ENCODE measurements at regions not wholly inside any gene's neighbourhood (a gene's known extent, or its start where the extent isn't known, plus 50 kb on each side); places are given as distances from the start of the nearest gene placed in this dataset.

- peak; percentile 22 for DNase-seq (ENCODE audit: low spot score)
These were observed 156.3 kb downstream of the SLC16A9 start for GRCh38 chr10:59553162-59553900.

GRCh38 chr10:59550061-59550460 lies 159.6 kb downstream of the SLC16A9 start:
- DNase-seq (ENCODE audit: low spot score): no peak

GRCh38 chr10:59538623-59539022 lies 171.0 kb downstream of the SLC16A9 start:
- no peak for DNase-seq (ENCODE audit: low spot score)

DNA sequence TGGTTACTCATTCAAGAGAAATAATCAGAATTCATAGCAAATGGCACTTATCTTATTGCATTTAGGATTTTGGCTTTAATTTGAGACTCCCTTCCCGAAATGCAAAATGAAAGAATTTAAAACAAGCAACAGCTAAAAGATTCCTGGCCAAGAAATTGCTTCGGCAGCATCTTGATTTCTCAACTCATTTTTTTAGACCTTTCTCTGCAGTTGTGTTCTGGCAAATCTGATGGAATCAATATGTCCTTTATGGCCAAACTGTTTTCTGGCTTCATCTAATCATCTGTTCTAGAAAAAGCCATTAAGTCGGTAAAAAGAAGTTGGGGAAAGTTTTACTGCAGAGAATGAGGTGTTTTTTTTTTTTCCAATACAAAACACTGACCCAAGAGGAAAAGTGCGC lies 172.1 kb downstream of the SLC16A9 start:
- no peak for DNase-seq (ENCODE audit: low spot score)

GRCh38 chr10:59536167-59537014 lies 173.3 kb downstream of the SLC16A9 start:
- DNase-seq (ENCODE audit: low spot score): no peak

GRCh38 chr10:59524348-59524747 lies 162.0 kb upstream of the FAM13C start:
- DNase-seq (ENCODE audit: low spot score): no peak

DNA sequence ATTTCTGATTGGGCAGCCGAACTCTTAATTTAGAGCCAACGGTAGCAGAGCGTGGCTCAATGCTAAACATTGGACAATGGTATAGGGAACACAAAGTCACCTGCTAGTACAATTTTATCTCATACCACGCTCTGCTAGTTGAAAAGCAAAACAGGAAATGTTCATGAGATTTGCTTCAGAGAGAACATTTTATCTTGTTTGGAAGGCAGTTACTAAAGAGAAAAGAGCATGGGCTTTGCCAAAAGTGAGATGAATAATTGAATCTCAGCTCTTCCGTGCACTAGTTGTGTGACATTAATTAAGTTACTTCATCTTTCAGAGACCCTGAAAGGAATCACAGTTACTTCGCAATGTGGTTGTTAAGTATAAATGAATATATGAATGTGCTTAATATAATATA lies 161.5 kb upstream of the FAM13C start:
- no peak for DNase-seq (ENCODE audit: low spot score)

DNA sequence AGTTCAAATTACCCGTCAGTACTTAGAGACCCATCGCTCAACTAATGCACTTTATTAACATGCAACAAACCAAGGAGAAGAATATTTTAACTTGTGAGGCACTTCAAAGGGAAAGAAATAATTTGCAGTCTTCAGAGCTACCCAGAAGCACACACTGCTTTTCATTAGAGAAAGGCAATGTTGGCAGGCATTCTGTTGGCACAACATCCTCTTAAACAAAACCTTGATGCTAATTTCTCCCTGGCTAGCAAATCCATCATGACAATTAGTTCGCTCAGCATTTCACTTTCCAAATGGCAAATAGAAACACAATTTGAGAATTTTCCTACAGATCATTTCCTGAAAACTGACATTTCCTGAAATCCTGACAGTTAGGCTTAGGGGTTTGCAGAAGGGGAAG lies 155.6 kb upstream of the FAM13C start:
- peak; percentile 81 for DNase-seq (ENCODE audit: low spot score)

GRCh38 chr10:59517341-59517899 lies 155.1 kb upstream of the FAM13C start:
- DNase-seq (ENCODE audit: low spot score): no peak

GRCh38 chr10:59513558-59513957 lies 151.2 kb upstream of the FAM13C start:
- DNase-seq (ENCODE audit: low spot score): no peak

- no peak for DNase-seq (ENCODE audit: low spot score)
These were observed 150.6 kb upstream of the FAM13C start for GRCh38 chr10:59512951-59513350.

DNA sequence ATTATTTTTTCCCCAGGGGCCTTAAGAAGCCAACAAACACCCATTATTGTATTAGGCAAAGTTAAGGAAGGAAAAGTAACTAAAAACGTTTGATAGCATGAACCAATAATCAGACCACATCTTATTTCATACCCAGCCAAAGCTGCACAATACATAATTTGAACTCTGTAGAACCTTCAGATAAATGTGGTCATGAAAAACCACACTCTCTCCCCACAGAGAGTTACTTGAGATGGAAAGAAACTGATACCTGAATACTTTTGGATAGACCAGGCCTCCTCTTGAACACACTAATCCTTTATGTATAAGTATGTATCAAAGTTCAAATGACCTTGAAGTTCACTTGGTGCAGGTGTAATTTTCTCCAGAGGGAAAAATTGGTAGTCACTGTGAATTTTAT lies 146.6 kb upstream of the FAM13C start:
- no peak for DNase-seq (ENCODE audit: low spot score)

- DNase-seq (ENCODE audit: low spot score): no peak
These were observed 145.9 kb upstream of the FAM13C start for GRCh38 chr10:59508296-59508695.

DNA sequence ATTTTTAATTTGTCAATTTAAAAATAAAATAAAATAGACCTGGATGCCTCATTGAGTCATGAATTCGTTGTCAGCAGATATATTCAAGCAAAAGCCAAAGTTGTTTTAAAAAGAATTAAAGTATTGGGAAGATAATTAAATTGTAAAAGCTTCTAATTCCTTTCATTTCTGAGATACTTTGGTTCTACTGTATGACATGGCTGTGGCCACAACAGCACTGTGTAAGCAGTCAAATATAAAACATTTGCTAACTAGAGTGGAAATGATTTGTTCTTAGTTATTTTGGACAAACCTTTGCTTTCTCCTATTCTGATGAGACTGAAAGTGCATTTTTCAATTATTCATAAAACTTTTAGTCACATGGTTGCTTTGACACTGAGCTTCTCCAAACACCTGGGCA lies 143.6 kb upstream of the FAM13C start:
- no peak for DNase-seq (ENCODE audit: low spot score)

- no peak for DNase-seq (ENCODE audit: low spot score)
These were observed 137.1 kb upstream of the FAM13C start for GRCh38 chr10:59499460-59499859.

DNA sequence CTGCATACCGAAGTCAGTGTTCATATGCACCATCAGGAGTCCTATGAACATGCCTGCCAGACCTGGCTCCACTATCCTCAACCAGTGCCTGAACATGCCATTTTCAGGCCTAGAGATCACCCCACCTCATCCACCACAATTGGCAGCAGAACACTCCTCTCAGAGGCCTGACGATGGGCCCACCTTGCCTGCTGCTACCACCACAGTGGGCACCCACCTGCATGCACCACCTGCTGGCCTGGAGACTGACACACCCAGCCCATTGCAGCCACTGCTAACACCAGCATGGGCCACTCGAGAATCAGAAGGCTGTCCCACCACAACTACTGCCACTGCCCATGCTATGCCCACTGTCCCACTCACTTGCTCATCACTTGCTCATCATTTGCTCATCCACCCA lies 130.7 kb upstream of the FAM13C start:
- DNase-seq (ENCODE audit: low spot score): no peak

DNA sequence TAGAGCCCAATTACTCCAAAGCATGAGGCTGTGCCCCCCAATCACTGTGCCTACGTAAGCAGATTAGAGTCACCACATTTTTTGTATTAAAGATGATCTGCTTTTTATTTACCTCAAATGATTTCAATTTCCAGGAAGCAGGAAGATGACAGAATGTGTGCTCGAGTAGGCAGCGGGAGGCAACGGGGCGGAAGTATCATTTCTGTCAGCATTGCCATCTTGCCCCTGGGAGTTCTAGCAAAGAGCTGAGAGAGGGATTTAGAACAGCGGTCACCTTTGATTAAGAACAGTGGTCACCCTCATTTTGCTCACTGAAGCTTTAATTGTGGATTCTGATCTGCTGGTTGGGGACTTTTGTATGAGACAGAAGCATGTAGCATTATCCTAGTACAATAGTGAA lies 117.1 kb upstream of the FAM13C start:
- DNase-seq (ENCODE audit: low spot score): no peak

GRCh38 chr10:59470570-59470969 lies 108.2 kb upstream of the FAM13C start:
- no peak for DNase-seq (ENCODE audit: low spot score)

GRCh38 chr10:59465088-59465487 lies 102.7 kb upstream of the FAM13C start:
- peak; percentile 61 for DNase-seq (ENCODE audit: low spot score)

DNA sequence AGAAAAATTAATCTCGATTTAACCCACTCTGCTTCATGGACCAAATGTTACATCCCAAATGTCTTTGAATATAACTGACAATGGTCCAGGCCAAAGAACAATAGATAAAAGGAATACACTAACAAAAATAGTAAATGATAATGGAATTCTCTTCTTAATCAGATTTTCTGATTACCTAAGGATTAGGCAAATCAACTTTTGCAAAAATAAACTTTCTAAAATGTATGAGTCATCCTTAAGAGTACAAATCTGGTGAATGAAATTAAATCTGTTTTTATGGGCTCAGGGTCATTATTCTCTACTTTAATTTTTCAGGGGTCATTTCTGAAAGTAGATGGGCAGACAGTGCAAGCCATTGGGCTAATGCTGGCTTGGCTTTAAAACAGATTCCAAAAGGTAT lies 102.1 kb upstream of the FAM13C start:
- DNase-seq (ENCODE audit: low spot score): no peak

- DNase-seq (ENCODE audit: low spot score): no peak
These were observed 101.6 kb upstream of the FAM13C start for GRCh38 chr10:59463909-59464308.

DNA sequence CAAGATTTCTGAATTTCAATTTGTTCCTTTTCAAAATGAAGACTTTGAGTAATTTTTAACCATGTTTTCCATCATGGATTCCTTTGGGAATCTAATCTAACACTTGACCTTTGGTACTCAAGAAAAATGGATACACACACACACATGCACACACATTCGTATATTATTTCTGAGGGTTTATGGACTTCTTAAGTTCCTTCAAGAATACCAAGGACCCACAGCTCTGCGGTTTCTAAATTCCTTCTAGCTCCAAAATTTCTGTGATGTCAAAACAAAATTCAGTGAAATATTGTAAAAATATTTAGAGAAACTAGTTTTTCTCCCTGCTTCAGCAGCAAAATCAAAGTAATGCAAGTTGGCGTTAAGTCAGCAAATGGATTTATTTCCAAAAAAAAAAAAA lies 98.3 kb upstream of the FAM13C start:
- DNase-seq (ENCODE audit: low spot score): no peak

GRCh38 chr10:59456199-59456598 lies 93.8 kb upstream of the FAM13C start:
- DNase-seq (ENCODE audit: low spot score): no peak
